GM21529 (cell line): ENCODE measurements at regions not wholly inside any gene's neighbourhood (a gene's known extent, or its start where the extent isn't known, plus 50 kb on each side); places are given as distances from the start of the nearest gene placed in this dataset.
A peak's percentile ranks its signal among the peaks of the same experiment; 100 is the strongest.

Experiments used
- ATAC-seq: cut with Tn5 transposase; IDR thresholded peaks from one replicate; pipeline ENCODE4 v1.9.1; 2021; ENCODE audit not compliant: unreplicated experiment

DNA sequence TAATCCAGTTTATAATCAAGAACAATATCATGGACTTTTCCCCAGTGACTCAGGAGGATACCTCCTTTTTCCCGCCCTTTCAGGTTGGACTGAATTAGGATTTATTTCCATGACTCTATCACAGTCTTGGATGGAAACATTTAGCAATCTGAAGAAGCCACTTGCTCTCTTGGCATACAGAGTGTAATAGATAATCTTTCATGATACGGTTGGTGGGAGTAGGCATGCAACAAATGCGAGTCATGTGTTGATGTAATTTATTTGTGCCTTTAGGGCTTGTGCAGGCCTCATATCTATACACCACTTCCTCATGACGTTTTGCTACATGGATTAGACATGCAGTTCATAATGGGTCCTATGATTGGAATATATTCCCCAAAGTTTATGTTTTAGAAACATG is 54.2 kb upstream of the MCTP2 start:
- no peak for ATAC-seq

- ATAC-seq: no peak
Measured at GRCh38 chr15:94175420-94175819, 55.9 kb upstream of the MCTP2 start.

- ATAC-seq: peak; percentile 91
Measured at GRCh38 chr15:94174399-94174802, 57.0 kb upstream of the MCTP2 start.

- ATAC-seq: no peak
Measured at GRCh38 chr15:94168250-94168649, 63.1 kb upstream of the MCTP2 start.

- no peak for ATAC-seq
Measured at GRCh38 chr15:94164971-94165370, 66.4 kb upstream of the MCTP2 start.

DNA sequence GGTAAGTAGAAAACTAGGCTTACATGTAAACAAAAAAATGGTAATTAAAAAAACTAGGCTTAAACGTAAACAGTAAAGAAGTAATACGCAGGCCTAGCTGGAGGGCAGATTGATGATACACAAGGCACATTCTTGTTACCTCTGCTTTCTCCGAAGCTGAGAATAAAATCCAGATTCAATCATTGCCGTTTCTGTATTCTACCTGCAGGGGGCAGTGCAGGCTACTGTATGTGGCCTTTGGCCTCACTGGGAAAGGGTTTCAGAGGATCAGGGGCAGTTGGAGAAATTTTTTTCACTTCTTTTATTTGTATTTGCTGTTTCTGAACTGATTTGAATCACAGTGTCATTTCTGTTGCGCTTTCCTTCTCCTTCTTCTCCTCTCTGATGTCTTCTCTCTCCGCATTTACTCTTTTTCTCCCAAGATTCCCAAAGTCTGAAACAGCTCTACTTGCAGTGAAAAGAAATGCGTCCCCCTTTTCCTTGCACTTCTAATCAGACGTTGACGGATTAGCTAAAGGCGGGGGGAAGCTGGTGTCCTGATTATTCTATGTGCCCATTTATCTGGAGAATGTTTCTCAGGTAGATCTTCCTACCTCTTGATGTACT is 67.1 kb upstream of the MCTP2 start:
- no peak for ATAC-seq

DNA sequence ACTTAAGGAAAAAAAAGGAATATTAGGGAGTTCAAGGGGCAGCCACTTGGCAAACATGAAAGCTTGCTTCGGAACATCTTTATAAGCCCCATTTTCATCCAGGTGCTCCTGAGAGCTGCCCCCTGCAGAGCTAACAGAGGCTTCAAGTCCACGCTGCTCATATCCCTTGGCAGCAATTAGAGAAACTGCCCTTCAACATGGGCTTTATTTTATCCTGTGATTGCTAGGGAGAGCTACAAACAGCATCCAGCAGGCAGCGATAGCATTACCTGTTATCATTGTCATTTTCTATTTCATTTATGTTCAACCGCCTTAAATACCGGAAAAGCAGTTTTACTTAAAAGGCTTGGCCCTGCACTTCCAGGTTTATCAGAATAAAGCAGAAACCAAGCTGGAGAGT is 68.4 kb upstream of the MCTP2 start:
- no peak for ATAC-seq

DNA sequence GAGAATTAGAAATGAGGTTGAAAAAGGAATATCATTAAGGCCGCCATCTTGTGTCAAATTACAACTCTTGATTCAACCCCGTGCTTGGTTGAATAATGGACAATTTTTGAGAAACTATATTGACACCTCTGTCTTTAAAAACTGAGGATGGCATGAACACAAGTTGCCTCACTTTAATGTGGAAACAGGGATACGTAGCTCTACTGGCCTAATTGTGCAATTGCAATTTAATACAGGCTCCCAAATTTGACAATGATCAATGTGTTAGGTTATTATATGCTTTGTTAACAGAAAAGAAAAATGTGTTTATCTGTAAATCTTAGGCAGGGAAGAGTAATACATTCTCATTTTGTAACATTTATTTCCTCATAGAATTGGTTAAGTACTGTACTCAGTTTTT is 77.1 kb upstream of the MCTP2 start:
- ATAC-seq: no peak

- ATAC-seq: no peak
Measured at GRCh38 chr15:94145046-94145445, 86.3 kb upstream of the MCTP2 start.

- no peak for ATAC-seq
Measured at GRCh38 chr15:94141802-94142201, 89.6 kb upstream of the MCTP2 start.

DNA sequence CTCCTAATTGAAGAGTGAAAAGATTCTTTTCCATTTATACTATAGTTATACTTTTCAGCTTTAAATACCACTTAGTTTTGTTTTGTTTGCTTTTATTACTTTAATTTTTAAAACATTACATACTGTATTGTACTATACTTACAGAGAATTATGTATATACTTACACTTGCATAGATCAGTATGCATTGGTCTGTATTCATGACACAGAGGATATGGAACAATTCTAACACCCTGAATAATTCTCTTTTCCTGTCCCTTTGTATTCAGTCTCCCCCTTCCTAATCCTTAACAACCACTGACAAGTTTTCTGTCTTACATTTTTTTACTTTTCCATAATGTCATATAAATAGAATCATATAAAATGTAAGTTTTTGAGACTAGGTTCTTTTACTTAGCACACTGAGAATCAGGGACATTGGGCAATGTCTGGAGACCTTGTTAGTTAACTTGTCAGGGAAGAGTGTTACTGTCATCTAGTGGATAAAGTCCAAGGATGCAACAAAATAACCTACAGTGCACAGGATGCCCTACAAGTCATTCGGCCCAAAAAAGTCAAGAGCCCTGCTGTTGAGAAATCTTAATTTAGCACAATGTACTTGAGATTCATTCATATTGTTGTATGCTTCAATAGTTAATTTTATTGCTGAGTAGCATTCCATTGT is 95.7 kb upstream of the MCTP2 start:
- no peak for ATAC-seq

DNA sequence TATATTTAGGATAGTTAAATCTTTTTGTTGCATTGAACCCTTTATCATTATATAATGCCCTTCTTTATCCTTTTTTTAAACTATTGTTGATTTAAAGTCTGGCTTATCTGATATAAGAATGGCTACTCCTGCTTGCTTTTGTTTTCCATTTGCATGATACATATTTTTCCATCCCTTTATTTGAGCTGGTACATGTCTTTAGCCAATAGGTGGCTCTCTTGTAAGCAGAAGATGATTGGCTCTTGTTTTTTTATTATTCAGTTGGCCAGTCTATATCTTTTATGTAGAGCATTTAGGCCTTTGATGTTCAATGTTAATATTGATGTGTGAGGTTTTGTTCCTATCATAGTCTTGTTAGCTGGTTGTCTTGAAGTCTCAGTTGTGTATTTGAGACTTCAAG is 99.5 kb upstream of the MCTP2 start:
- ATAC-seq: no peak

GRCh38 chr15:94130504-94130903 is 100.9 kb upstream of the MCTP2 start:
- ATAC-seq: no peak

DNA sequence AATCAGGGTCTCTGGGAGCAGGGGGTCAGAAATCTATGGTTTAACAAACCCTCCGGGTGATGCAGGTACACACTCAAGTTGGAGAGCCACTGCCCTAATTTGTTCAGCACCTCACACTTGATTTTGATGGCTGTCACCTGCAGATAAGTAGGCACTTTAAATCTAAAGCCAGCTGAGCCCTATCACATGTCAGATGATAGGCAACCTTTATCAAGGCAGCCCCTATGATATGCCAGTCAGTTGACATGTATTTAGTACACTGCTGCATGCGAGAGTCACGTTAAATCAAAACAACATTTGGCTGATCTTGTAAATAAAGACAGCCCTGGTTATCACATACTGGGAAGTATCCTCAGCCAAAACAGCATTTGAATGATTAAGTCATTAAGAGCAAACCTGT is 104.4 kb upstream of the MCTP2 start:
- ATAC-seq: no peak

DNA sequence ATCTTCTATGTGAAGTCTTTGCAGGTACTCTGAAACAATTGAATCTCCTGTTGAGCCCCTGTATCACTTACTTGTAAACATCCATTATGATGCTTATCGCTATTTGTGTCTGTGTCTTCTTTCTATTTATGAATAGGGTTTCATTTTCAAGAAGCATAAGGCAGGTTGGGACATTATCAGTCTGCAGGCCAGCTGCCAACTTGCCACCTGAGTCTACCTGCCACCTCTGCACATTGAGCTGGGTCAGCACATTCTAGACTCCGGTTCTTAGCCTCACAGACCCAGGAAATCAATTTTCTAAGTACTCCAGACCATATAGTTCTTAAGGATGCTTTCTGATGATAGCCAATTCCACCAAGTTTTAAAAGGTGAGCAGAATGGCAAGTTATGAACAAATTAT is 105.7 kb upstream of the MCTP2 start:
- ATAC-seq: no peak

DNA sequence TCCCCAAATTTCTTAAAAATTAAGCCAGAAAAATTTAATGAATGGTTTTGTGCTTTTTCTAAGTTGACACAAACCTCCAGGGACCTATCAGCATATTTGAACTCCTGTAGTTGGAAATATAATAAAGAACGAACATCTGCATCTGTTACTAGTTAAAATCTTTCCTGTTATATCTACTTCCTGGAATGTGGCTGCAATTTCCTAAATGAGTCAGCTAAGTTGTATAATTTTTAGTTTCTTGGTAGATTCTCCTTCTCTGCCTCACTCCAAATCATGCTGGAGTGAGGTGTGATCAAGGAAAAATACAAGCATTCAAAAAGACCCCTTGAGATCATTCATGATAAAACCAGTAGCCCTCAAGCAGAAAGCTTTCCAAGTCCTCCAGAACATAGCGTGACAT is 106.2 kb upstream of the MCTP2 start:
- no peak for ATAC-seq

DNA sequence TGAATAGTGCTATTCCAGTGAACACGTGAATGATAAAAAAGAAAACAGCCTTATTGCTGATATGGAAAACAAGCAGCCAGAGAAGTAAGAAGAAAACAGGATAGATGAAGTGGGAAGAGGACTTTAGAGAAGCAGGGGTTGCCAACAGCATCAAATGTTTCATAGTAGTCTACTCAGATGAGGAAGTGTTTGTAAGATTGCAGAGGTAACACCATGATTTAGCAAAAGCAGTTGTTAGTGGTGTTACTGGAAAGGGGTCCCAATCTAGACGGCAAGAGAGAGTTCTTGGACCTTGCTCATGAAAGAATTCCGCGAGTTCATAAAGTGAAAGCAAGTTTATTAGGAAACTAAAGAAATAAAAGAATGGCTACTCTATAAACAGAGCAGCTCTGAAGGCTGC is 108.8 kb upstream of the MCTP2 start:
- ATAC-seq: no peak

DNA sequence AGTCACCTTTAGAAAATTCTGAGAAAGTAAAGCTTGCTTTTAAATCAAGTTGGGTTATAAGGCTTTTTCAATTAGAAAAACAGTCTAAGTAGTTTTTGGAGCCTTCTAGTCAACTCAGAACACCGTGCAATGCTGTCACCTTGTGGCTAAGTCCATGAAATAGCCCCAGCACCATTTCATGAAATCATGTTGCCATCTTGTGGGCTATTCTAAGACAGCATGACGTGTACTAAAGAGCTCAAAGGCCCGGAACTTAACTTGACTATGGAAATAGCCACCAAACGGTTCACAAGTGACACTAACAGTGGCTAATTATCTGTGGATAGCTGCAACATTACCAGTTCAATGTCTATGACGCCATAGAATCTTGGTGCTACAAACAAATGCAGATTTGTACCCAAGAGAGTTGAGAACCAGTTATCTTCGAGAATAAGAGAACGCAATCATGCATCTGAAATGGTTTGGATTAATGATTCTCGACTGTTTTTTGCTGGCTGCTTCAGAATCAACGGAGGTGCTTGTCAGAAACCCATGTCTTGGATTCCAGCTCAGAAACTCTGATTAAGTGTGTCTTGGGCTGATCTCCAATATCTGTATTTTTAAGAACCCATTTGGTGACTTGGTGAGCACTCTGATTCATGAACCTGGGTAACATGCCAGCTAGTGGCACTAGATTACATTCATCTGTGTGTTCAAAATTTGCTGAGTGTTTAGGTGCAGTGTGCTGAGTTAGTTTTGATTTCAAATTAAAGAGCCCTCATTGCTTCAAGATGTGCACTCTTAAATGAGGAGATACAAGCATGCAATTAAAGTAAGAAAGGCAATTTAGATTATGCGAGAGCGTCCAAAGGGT is 111.2 kb upstream of the MCTP2 start:
- ATAC-seq: peak; percentile 100

DNA sequence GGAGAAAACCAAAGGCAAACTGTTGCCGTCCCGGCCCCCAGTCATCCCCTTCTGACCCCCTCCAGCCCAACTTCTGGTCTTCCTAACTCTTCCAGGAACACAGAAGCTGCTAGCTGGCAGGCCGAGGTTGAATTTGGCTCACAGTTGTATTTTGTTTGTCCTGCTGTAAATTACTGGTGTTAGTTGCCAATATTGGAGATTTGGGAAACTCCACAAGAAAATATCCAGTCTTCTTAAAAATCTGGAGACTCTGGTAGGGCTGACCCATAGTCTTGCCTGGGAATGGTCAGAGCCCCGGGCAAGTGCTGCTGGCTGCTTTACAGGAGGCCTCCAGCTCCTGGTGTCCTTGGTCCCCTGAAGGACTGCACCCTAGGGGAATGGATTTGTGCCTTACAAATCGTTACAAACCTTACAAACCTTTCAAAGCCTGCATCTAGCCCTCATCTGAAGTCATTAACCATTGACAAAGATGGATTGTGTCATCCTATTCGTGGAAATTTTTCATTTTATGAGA is 112.0 kb upstream of the MCTP2 start:
- no peak for ATAC-seq

DNA sequence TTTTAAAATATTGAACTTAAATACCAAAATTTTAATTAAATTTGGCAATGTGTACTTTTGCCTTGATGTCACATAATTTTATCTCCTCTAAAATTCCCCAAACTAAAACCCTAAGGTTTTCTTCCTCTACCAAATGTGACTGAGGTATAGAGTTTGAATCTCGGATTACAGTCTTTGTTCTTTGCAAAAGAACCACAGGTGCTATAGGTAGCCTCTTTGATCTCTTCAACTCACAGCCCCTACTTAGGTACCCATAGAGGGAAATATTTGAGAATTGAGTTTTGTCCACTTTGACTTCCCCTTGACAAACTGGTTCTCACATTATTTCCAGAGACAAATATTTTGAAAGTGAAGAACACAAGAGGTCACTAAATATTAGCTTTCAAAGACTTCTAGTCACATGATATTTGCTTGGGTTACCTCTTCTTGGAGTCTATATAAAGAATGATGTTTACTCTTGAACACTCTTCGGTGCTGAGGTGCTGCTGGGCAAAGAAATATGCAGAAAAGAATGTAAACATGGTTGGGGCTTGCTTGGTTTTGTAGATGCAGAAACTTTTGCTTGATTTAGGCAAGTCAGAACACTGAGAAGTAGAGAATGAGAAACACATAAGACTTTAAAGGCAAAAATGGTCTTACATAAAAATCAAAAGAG is 120.8 kb upstream of the MCTP2 start:
- ATAC-seq: no peak

GRCh38 chr15:94107652-94108051 is 123.7 kb upstream of the MCTP2 start:
- no peak for ATAC-seq

GRCh38 chr15:94105760-94106159 is 125.6 kb upstream of the MCTP2 start:
- ATAC-seq: no peak
